Activated CD4-positive, alpha-beta T cell treated with anti-CD3 and anti-CD28 coated beads, Interleukin-2, Interleukin-6, amounts not matched to agents 100 ng/mL and 50 ng/mL, durations not matched to agents 16 hours and 8 hours (primary cell): ENCODE measurements at regions not wholly inside any gene's neighbourhood (a gene's known extent, or its start where the extent isn't known, plus 50 kb on each side); places are given as distances from the start of the nearest gene placed in this dataset.
"Not testable (repeated sequence)": the region's sequence is repeated elsewhere in the genome, so short reads cannot be mapped to it uniquely, and the experiment has no call there.

Experiments used
- DNase-seq: peaks from one replicate; pipeline ENCODE4 v3.0.0-alpha.2; 2020

DNA sequence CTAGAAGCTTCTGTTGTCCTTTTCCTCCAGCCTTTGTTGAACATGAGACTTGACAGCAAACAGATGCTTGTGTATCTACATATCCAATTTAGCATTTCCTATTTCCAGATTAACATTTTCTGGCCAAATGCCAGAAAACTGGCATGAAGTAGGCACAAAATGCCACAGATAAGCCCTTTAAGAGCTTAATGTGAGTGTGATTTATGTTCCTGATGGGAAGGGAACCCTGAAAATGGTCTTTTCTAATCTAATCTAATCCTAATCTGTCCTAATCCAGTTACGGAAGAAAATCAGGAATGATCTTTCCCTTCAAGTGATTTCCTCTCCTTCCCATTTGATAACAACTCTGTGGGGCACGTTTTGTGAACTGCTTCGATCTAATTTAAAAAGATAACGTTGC is 133.0 kb upstream of the C1QTNF7 start:
- no peak for DNase-seq

DNA sequence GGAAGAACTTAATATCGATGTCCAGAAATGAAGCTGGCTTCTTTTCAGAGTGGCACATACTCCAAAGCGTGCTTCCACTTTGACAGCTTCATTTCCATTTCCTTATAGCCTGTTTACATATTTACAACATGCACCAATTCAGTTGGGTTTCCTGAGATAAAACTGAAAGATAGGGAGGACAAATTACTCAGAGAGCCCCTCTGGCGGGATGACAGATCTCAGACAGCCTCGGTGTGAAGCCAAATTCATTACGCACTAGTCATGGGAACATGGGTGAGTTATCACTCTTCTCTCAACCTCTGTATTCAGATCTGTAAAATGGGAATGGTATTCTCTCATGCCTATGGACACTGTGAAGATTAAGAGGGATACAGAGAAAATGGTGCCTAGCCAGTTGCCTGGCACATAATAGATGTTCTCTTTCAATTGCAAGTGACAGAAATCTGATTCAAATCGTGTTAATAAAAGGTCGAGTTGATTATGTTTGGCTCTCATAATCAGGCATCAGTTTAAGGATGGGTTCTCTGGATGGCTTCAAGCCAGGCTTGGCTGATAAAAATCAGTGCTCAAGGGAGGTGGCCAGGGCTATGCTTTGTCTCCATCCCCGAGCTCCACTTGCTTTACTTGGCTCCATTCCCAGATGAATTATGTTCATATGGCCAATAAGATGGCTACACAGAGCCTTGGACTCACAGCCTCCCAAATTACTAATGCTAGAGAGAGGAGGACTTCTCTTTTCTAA is 132.2 kb upstream of the C1QTNF7 start:
- DNase-seq = no peak

DNA sequence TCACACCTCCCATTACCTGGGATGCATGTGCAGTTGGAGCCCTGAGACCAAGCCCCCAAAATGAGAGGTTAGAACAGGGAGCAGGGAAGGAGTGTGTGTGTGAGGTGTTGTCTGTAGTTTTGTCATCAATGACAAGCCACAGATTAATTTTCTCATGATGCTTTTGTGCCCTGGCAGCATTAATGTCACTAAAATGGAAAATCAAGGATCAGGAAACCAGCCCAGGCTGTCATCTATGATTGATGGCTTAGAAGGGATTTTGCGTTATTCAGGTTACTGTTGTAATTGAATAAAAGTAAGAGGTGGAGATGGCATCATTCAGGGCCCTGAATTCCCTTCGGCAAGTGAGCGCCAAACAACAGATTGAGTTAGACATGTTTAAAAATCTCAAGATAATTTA is 130.5 kb upstream of the C1QTNF7 start:
- DNase-seq = no peak

DNA sequence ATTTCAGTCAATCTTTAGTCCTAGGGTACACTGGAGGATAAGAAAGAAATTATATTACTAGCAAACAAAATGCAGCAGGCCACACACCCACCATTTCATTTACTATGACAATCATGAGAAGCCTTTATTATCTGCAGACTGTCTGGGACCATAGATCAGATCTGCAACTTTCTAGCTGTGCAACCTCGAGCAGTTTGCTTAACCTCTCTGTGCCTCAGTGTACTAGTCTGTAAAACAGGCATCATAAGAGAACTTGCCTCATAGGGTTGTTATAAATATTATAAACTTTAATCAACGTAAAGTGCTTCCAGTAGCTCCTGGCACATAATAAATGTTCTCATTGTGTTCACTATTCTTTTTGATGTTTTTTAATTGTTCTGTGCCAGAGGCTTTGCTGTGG is 128.2 kb upstream of the C1QTNF7 start:
- no peak for DNase-seq

GRCh38 chr4:15303052-15303641 is 124.7 kb upstream of the C1QTNF7 start:
- DNase-seq = no peak

DNA sequence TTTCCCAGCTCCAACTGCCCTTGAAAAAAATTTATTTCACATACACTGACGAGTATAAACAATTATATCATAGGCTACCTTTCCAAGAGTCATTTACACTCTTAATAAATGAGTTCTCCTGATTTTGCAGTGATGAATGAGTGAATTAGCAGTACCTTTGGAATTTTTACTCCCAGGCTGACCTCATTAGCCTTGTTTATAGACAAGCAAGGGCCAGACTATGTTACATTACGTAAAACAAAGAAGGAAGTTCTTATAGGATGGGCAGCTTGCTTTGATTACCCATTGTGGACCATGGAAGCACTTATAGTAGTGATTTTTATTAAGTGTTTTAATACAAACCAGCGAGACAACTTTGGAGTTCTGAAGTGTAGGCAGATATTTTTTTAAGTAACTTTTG is 112.9 kb upstream of the C1QTNF7 start:
- no peak for DNase-seq

- no peak for DNase-seq
Measured at GRCh38 chr4:15317246-15317645, 110.6 kb upstream of the C1QTNF7 start.

DNA sequence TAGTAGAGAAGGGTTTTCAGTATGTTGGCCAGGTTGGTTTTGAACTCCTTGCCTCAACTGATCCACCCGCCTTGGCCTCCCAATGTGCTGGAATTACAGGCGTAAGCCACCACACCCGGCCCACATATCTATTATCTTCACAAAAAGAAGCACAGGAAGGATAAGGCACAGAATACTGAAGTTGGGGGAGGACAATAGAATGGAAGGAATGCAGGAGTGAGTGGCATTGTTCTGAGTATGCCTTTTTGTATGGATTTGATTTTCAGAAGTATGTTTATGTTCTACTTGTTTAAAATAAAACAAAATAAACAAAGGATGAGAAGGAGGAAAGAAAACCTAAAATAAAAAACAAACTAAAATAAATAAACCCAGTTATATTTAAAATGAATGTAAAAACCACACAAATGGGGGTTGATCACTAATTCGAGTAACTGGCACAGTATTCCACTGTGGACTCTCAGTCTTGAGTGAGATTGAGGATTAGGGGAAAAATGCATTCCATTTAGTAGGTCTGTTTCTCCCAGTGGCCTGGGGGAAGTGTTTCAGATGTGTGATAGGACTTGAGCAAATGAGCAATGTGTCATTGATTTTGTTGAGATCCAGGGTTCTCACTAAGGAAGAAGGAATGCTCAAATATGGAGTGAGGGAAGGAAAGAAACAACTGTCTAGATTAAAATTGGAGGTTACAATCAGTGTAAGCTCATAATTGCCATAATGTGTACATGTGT is 109.0 kb upstream of the C1QTNF7 start:
- no peak for DNase-seq

DNA sequence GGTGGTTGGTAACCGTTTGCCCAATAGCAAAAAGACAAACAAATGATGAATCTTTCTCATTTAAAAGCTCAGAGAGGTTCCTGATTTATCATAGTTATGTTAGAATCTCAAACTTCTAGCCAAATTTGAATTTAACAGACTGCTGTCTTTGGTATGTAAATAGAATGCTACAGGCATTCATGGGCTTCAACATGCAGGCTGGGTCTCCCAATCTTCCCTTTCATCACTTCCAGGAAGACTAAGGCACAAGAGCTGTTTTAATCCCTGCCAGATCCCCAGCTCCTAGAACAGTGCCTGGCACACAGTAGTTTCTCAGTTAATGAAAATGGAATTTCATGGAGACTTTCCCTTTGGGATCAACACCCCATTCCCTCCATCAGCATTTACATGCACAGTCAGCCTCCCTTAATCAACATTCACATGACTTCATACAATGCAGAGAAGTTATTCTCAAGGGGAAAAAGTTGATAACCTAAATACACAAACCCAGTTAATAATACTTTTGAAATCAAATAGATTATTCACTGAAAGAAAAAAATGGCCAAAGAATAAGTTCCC is 107.6 kb upstream of the C1QTNF7 start:
- no peak for DNase-seq

DNA sequence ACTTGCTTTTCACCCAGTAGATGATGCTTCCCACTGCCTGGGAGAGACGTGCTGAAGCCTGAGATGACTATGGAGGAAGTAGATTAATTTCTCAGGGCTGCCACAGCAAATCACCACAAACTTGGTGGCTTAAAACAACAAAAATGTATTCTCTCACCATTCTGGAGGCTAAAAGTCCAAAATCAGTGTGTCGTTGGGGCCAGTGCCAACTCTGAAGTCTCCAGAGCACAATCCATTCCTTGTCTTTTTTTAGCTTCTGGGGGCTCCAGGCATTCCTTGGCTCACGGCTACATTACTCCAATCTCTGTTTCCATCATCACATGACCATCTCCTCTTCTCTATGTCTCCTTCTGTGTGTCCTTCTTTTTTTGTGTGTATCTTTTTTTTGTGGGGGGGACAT is 105.8 kb upstream of the C1QTNF7 start:
- DNase-seq = no peak

- no peak for DNase-seq
Measured at GRCh38 chr4:15325987-15326386, 101.8 kb upstream of the C1QTNF7 start.

DNA sequence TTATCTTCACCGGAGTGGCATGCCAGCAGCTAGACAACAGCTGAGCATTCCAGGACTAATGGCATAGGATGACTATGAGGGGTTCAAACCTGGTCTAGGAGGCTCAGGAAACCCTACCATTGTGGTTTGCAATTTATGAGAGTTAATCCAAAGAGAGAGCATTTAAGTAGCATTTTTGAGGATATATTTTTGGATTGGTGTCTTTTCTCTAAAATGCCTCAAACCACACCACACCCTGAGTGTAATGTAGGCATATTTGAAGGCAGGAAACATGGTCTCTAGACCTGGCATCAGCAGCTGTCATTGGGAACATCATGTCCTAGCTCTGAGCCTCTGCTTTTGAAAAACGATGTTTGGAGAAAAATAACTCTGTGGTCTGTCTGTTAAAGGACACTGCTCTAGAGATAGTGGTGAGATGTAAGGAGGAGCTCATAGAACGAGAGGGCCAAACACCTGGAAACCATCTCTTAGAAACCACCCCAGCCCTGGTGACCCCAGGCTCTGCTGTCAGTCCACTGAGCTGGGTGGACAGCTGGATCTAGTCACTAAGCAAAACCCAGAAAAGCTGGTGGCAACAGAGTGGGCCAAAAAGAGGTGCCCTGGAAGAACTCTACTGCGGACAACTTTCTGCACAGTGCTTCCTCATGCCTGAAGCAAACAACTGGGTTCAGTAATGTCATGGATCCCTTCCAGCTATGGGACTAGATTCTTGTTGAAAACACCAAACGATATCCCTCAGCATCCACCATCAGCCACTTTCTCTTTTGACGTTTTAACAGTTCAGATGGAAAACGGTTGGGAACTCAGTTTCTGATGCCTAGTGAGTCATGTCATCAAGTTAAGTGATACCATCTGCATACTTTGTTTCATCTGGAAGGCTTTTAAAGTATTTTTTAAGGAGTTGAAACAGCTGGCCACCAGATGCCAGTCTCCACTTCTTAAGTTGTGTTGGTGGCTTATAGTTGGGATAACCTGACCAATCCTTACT is 100.2 kb upstream of the C1QTNF7 start:
- DNase-seq = no peak

- no peak for DNase-seq
Measured at GRCh38 chr4:15331930-15332329, 95.9 kb upstream of the C1QTNF7 start.

DNA sequence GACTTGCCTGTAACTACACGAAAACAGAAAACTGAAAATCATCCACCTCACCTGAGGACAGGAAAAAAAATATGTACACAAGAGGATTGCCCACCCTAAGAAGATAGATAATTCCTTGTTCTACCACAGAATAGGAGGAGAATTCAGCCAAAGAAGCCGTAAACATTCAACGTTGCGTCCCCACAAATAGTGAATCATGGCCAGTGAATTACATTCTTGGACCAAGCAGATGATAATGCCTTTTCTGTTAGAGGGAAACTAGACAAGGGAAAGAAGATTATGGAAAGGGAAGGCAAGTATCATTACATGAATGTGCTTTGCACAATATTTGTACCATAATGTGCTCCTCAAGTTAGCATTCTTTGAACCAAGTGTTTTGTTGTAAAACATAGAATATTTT is 95.5 kb upstream of the C1QTNF7 start:
- DNase-seq = no peak

DNA sequence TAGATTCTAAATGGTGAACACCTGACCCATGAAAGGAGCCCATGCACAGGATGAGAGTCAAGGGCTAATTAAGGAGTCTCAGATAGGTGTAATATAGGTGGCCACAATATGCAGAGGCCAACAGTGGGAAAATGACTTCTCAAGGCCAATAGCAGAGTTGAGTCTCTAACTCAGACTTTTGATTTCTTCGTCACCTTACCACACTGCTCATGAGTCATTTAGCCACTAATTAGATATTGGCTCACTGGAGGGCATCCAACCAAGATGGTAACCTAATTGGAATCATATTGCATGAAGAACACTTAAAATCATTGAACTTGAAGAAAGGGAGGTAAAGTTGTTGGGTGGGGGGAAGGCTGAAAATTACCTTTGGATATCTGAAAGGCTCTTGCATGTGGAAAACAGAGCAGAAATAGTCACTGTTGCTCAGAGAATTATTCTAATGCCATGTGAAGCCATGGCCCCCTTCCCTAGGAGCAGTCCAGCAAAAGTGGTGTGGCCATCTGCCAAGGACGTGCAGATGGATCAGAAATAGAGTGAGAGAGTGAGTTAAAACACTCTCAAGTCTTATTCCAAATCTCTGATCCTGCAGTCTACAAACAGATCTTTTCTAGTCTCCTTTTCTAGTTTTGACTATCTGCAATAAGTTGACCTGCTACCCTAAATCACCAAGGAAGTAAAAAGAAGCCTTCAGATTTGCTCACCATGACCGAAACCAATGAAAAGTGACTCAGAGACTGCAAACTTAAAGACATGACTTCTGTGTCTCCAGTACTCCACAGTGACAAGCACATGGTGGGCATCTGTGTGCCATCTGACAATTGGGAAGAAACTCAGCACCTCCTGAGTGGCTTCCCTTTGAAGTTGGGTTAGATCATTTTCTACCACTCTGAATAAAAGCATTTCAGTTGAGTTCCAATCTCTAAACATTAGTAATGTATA is 93.9 kb upstream of the C1QTNF7 start:
- no peak for DNase-seq

GRCh38 chr4:15336410-15337167 is 91.2 kb upstream of the C1QTNF7 start:
- no peak for DNase-seq

GRCh38 chr4:15337168-15337657 is 90.6 kb upstream of the C1QTNF7 start:
- not testable (repeated sequence) for DNase-seq

DNA sequence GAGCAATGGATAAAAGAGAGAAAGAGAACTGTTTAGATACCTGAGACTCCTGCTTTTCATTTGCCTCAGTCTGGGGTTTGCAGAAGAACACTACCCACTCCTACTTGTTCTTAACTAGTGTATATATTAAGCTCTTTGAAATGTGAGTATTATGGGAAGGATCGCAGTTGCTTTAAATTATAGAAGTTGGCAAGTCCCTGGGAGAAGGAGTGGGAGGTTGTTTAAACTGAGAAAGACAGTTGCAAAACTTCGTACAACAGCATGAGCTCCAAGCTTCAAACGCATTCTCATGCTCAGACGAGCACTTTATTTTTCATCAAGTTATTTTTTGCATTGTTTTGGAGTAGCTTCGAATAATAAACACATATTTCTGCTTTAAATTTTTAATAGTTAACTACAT is 88.1 kb upstream of the C1QTNF7 start:
- DNase-seq = no peak

- no peak for DNase-seq
Measured at GRCh38 chr4:15340332-15340731, 87.5 kb upstream of the C1QTNF7 start.

DNA sequence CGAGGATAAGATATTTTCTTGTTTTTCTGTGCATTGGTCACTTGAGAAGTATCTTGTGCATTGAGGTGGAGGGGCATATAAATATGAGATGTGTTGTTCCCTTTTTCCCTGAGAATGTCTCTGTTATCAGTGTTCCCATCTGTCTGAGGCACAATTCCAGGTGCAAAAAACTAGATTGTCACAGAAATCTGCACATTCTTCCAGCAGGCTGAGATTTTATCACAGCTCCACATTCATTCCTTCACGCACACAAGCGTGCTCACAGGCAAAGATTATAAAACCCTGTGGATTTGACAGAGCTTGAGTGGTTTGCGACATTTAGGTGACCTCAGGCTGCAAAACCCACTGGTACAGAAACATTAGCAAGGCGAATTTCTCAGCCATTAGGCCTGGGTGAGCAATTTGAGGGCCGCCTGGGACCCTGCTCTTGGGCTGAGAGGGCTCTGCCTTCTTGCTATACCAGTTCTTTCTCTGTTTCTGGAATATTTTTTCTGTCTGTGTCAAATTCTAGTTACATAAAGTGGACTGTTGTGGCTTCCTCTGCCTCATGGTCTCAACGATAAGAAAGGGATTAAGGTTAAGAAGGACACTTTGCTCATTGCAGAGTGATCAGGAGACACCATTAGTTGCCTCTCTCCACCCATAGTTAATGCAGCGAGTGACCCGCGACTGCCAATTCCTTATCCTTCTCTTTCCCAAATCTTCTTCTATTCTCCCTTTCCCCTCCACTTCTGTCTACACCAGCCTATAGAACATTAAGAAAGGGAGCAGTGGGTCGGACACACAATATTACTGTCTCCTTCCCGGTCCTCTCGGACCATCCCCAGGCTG is 86.7 kb upstream of the C1QTNF7 start:
- DNase-seq = no peak
